HG02884 (cell line): ENCODE measurements at regions not wholly inside any gene's neighbourhood (a gene's known extent, or its start where the extent isn't known, plus 50 kb on each side); places are given as distances from the start of the nearest gene placed in this dataset.
"Not testable (repeated sequence)": the region's sequence is repeated elsewhere in the genome, so short reads cannot be mapped to it uniquely, and the experiment has no call there.

Experiments
- ATAC-seq: cut with Tn5 transposase; IDR thresholded peaks from one replicate; pipeline ENCODE4 v1.9.1; 2021; ENCODE audit warnings: mild to moderate bottlenecking, moderate library complexity; ENCODE audit not compliant: unreplicated experiment

DNA sequence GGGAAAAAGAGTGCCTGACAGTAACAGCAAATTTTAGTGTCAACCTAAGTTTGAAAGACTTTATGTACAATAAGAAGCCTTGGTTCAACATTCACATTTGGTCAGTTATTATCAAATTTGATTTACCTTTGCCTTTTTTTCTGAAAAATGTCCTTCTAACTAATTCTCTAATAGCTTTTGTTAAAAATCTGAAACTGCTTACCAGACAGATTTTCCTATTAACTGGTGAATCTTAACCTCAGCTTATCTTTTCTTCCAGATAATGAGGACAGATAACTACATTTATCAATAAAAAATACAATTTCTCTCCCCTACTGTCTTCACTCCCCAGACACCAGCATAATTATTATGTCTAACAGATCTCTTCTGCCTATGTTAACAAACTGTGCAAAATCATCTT, 988.5 kb downstream of the CDH18 start:
- ATAC-seq, result no peak

DNA sequence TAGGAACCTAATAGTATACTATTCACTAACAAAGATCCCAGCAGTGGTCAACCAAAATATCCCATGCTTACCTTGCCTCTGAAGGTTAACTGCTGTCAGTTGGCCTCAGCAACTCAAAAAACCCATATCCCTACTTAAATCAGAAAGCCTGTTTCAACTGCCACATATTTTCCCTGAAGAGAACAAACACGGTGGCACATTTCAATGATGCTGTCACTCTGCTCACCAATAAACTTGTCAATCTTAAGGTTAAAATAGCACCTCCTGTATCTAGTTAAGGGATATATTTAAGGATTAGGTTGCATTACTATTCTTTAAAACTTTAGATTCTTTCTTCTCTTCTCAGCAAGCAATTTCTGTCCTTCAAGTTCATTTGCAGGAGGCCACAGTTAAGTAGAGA, 986.9 kb downstream of the CDH18 start:
- no peak for ATAC-seq

DNA sequence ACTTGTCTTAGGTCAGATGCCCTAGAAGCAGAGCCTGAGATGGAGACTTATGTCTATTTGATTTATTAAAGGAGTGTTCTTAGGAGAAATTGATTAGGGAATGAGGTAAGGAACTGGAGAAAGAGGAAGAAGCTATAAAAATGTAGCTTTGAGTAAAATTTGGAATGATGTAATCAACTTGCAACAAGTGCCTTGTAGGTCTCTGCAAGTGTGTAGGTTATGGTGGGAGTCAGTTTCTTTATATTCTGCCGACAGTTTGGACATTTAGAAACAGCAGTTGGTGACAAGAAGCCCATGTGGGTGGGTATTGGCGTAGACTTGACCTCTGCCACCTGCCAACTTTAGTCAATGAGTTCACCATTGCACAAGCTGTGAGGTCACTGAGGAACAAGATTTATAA, 986.5 kb downstream of the CDH18 start:
- ATAC-seq, result no peak

DNA sequence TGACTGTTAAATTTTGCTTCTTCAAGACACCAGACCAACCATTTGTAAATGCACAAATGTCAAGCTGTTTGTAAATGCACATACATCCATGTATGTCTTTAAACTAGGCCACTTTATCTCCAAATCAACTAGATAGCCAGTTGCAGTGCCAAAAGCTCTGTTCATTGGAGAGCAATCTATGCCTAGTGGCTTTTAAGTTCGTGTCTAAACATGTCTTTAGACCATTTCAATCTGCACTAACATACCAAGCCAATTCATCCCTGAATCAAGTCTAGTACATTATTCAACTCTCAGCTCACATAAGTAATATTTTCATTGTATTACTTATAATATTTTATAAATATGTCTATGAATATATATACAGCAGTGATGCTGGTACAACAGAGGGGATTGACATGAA, 985.9 kb downstream of the CDH18 start:
- no peak for ATAC-seq

DNA sequence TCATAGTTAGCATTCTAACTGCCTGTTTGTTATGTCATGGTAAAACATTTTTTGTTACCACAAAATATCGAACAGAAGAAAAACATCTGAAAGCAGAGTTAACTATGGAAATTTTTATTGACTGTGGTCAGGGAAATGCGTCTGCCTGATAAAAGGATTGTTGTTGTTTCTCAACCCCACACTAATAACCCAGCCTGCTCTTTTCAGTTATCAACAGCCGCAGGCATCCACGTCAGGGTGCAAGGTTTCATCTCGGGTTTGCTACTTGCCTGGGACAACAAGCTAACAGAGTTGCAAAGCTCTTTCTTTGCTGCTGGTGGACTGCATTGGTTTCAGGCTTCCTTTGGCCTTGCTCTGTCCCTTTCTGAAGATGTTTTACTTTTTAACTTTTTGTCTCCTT, 969.2 kb downstream of the CDH18 start:
- ATAC-seq, result no peak

DNA sequence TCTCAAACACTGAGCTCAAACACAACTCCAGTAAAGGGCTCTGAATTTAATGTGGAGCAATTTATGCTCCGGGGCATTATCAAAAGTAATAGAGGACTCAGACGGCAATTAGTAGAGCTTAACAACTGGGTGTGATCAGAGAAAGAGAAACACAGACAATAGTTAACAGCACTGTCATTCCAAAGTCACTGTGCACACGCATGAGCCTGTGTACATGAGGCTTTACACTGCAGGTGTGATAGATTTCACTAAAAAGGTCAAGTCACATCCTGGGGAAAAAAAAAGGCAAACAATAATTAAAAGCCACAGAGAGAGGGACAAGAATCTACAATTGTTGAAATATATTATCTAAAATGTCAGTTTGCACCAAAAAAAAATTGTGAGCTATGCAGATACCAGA, 956.5 kb downstream of the CDH18 start:
- no peak for ATAC-seq

DNA sequence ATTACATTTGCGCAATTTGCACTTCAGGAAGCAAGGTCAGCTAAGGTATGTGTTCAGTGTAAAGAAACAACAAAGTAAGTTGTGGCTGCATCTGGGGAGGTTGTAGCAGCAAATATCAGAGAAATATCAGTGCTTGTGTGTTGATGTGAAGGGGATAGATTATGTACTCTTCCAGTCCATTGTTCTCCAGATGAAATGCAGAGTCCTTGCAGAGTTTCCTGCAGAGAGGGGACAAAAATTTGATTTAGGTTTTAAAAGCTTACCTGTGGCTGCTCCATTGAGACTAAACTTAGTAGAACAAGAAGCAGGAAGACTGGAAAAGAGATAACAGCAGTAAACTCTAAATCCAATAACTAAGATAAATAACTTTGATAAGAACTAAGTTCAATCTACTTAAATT, 952.2 kb downstream of the CDH18 start:
- no peak for ATAC-seq

DNA sequence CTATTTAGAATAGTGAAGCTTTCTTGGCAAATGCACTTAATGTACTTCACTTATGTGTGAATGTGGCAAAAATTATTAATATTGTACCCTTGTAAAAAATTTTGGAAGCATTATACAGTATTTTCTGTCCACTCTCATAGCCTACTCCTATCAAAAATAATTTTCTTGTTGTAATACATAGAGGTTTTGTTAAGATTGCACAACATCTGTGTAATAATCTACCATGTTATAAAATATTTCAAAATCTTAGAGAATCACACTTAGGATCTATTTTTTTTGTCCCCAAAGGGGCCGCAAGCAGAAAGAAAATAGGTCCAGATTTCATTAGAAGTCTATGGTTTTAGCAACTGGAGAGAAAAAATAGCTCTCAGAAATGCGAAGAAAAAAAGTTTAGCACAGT, 945.9 kb downstream of the CDH18 start:
- ATAC-seq, result no peak

DNA sequence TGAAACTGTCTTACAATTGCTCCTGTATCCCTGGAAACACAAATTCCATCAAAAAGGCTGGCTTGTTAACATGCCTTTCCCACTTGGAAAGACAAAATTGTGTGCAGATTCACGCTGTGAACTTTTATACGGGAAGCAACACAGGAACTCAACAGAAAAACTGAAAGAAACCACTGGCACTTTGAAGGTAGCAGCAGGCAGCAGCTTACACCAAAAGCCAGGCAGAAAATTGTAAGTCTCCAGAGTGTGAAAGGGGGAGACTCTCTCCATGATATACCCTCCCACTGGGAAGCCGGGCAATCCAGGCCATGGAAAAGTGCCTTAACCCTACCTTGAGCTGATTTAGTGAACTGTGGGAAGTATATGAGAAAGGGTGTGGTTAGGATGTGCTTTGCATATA, 943.7 kb downstream of the CDH18 start:
- ATAC-seq, result no peak

DNA sequence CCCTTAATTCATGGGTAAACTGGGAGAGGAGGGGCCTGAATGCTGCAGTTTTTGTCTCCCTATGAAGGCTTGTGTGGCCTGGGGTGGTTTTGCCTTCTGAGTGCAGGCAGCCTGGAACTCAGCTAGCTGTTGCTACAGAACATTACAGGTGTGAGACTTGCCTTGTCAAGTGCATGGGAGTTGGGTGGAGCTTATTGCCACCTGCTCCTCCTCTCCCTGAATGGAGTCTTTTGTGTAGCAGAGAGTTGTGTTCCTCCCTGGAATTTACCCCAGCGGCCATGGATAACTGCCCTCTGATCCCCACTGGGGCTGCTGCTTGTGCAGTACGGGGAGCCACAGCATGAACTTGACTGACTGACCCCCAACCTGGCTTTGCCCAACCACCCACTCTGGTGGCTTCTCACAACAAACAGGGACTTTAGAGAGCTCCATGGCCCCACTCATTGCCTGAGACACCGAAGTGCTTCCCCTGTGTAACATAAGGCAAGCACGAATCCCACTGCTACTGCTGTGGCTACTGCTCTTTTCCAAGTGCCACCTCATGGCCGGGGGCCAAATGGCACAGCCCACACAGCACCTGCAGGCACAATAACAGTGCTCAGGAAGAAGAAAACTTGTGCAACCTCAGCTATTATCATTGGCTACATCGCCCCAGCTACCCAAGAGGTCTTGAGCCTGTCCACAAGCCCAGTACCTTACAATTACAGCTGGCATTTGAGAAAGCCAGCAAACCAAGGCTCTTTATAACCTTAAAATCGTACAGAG, 942.9 kb downstream of the CDH18 start:
- ATAC-seq, result no peak

DNA sequence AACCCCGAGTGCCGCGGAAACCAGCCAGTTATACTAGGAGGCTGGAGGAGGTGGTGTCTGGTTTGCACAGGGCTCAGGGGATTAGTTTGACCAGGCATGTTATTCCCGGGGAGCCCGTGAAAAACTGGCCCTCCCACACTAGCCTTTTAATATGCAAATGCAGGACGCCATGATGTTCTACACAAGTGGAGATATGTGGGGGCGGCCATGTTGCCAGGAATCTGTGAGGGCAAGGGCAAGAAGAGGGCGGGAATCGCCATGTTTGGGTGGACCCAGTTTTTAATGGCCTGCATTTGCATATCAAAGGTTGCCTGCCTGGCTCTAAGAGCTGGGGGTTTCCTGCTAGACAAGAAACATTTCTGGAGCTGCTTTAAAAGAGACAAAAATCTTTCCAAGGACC, 940.7 kb downstream of the CDH18 start:
- ATAC-seq, result no peak

DNA sequence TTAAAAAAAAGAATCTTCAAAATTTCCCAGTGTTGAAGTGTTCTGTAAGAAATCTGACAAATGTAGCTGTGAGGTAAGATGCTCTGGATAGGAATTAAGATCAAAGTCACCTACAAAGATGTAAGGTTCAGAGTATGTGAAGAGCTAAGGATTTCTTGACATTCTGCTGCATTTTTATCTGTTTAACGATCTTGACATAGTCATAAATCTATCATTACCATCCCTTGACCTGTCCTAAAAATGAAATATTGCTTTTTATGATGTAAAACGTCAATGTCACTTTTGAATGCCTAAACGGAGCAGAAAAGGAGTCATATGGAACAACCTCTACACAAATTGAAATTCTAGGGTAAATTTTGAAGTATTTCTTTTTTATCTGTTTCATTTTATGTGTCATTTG, 939.3 kb downstream of the CDH18 start:
- no peak for ATAC-seq

DNA sequence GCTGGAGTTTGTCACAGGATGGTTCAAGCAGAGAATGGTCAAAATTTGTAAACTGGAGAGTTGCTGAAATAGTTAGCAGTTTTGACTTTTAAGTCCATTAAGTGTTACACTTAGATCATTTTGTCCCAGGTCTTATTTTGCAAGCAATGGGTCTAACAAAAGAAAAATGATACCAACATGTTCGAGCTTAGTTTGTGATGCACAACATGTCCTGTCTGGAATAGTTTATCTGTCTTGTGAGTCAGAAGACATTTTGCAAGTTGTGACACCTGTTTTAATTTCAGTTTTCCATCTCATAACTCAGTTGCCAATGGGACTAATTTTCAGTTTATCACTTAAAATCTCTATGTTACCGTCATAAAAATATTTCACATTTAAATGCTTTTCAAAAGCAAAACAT, 929.8 kb downstream of the CDH18 start:
- no peak for ATAC-seq

DNA sequence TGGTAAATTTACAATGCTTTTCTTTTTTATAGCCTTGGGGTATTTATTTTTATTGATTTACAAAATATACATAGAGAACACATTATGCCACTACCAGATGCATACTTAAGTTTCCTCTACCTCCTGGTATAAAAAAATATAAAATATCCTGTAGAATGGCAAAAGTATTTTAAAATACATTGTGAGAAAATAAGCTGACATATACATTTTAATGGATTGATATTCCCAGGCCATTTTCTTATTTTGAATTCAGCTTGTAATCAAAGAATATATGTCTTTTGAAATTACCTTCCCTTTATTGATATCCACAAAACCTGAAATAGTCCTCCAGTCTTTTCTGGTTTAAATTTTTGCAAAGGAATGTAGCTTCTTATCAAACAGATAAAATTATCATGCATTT, 923.9 kb downstream of the CDH18 start:
- ATAC-seq, result no peak

DNA sequence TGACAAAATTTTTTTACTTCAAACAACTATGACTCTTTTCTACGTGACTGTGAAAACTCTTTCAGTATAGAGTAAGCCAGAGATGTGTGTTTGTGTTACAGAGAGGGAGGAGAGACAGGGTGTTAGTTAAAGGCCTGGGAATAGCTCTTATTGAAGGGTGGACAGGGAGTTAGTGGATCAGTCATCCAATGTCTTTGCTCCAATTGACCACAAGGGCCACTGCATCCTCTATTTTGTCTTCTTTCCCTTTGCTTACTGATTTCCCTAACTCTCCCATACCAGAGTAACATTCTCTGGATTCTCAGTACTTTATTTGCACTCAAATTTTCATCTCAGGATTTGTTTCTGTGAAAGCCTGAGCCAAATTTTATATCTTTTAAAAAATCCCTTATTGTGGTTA, 920.3 kb downstream of the CDH18 start:
- ATAC-seq, result no peak

DNA sequence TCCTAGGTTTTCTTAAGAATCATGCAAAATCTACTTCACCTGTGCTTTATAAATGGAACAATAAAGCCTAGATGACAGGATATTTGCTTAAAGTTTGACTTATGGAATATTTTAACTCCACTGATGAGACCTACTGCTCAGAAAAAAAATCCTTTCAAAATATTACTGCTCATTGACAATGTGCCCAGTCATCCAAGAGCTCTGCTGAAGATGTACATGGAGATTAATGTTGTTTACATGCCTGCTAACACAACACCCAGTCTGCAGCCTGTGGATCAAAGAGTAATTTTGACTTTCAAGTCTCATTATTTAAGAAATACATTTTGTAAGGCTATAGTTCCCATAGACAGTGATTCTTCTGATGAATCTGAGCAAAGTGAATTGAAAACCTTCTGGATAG, 889.6 kb downstream of the CDH18 start:
- ATAC-seq, result no peak

DNA sequence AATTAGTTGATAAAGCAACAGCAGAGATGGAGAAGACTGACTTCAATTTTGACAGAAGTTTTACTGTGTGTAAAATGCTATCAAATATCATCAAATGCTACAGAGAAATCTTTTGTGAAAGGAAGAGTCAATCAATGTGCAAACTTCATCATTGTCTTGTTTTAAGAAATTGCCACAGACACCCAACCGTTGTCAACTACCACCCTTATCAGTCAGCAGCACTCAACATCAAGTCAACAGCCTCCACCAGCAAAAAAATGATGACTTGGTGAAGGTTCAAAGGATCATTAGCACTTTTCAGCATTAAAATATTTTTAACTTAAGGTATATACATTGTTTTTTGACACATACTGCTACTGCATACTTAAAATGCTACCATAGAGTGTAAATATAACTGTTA, 888.8 kb downstream of the CDH18 start:
- ATAC-seq, result no peak

DNA sequence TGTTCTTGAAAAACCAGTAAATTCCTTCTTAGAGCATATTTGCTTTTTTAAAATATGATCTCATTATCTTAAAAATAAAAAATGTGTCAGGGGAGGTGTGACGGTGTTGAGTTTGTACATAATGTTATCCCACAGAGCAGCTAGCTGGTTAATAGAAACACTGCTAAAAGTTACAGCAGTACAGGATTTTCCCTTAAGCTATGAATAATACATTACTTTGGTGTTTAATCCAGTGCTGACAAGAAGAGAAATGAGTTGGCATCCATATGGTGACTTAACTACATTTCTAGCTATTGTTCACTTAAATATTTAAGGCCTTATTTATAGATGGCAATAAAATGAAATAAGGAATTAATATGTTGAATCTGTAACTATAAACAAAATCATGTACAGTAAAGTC, 883.1 kb downstream of the CDH18 start:
- ATAC-seq, result no peak

DNA sequence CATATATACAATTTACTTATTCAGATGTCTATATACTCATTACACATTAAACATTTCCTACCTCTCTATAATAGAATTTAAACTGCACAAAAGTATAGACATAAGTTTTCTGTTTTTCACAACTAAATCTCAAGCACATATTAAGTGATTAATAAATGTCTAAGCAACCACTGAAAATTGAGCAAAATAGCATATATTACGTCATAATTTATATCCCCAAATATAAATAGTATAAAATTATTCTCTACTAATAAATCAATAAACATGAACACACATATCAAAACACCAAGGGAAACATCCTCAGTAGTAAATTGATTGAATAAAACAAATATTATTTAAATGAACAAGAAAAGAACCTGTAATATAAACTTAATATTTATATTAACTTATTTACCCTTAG, 865.1 kb downstream of the CDH18 start:
- ATAC-seq, result no peak

DNA sequence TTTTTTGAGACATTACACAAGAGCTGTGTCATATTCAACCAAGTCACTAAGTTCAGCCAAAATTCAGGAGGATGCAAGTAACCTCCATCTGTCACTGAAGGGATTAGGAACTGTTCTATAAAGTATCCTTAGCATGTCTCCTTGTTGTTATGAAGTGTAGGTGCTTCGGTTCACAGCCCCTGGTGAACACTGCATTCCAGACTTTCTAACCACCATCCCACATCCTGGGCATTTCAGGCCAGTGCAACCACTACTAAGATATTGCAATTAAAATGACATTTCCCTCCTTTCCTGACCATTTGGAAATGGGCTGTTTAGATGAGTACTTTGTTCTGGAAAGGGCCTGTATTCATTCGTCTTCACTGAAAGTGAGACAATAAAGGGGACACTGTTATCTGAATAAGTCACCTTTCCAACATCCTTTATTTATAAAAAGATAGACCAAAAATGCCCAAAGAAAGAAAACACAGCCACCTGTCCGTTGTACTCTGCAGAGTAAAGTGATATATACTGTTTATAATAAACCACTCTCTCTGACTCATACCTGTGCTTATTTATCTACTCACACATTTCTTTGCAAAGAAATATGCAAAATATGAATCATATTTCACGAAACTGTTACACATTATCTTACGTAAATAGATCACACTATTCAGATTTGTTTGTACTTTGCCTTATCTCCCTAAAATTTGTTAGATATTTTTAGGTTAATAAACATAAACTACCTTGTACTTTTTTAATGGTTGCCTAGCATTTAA, 861.9 kb downstream of the CDH18 start:
- ATAC-seq, result no peak

DNA sequence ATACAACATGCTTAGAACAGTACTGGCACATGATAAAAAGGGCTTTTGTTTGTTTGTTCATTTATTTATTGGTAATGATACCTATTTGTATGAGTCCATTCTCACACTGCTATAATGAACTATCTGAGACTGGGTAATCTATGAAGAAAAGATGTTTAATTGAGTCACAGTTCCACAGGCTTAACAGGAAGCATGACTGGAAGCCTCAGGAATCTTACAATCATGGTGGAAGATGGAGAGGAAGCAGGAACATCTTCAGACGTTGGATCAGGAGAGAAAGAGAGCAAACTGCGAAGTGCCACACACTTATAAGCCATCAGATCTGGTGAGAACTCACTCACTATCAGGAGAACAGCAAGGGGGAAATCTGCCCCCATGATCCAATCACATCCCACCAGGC, 847.7 kb downstream of the CDH18 start:
- ATAC-seq, result no peak

DNA sequence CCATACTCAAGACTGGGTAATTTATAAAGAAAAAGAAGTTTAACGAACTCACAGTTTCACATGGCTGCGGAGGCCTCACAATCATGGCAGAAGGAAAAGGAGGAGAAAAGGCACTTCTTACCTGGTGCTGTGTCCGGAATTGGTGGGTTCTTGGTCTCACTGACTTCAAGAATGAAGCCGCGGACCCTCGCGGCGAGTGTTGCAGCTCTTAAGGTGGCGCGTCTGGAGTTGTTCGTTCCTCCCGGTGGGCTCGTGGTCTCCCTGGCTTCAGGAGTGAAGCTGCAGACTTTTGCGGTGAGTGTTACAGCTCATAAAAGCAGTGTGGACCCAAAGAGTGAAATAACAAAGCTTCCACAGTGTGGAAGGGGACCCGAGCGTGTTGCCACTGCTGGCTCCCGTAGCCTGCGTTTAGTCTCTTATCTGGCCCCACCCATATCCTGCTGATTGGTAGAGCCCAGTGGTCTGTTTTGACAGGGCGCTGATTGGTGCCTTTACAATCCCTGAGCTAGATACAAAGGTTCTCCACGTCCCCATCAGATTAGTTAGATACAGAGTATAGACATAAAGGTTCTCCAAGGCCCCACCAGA, 846.0 kb downstream of the CDH18 start:
- not testable (repeated sequence) for ATAC-seq
